ENCODE measurements at regions not wholly inside any gene's neighbourhood (a gene's known extent, or its start where the extent isn't known, plus 50 kb on each side); places are given as distances from the start of the nearest gene placed in this dataset.
A peak's percentile ranks its signal among the peaks of the same experiment; 100 is the strongest.

- Histone ChIP-seq H3K9me3 (ENCODE audit: low read depth) (no peaks in the 10 kb centered on the region), H2AFZ (no peak overlapping the region), H3K79me2 (ENCODE audit: insufficient read depth) (no peaks in the 10 kb centered on the region), H3F3A (ENCODE audit: insufficient read depth) (no peaks in the 10 kb centered on the region), H3K9me2 (ENCODE audit: insufficient read depth) (no peaks in the 10 kb centered on the region), H3K36me3 (ENCODE audit: low read depth) (no peaks in the 10 kb centered on the region), H3K4me1 (ENCODE audit: insufficient read depth) (no peaks in the 10 kb centered on the region), H3K27me3 (replicated peaks; ENCODE audit: insufficient read depth) (0 out of 2 replicates have a peak, but pooled peaks cover 10% of the 10 kb centered on the region), H3K27ac (no peak overlapping the region), H4K20me1 (ENCODE audit: insufficient read depth) (no peaks in the 10 kb centered on the region), H3K4me3 (no peak overlapping the region), H3K4me2 (ENCODE audit: unreplicated experiment) (no peak overlapping the region), H3K9ac (no peak overlapping the region)
- WGBS, 2 experiments (ENCODE audit: low coverage in 1 of 2, low lambda C conversion rate in 2 of 2, missing lambda C conversion rate in 2 of 2): 92 to 94% methylated on average over 1 of the region's 1 CpG
- DNase-seq: no peak
- in situ Hi-C loops (cut with MboI): no loop called here
- TF ChIP-seq EZH2phosphoT487 (IDR thresholded peaks at IDR 0.05; ENCODE audit: insufficient read depth, low read depth) (no peak), EZH2 (IDR thresholded peaks at IDR 0.05; ENCODE audit: insufficient read depth, poor library complexity, severe bottlenecking) (no peak)
Observed at GRCh38 chr13:97843189-97843588, 110.3 kb upstream of the IPO5 start.

GRCh38 chr13:97844151-97844550 is 109.3 kb upstream of the IPO5 start:
- WGBS, 2 experiments (ENCODE audit: low coverage in 1 of 2, low lambda C conversion rate in 2 of 2, missing lambda C conversion rate in 2 of 2): 72 to 78% methylated on average over 5 of the region's 5 CpGs

GRCh38 chr13:97848886-97849285 is 104.6 kb upstream of the IPO5 start:
- Histone ChIP-seq H4K20me1 (ENCODE audit: insufficient read depth) (no peaks in the 10 kb centered on the region), H3K4me2 (ENCODE audit: unreplicated experiment) (no peak overlapping the region), H3K4me1 (ENCODE audit: insufficient read depth) (peaks cover 9% of the 10 kb centered on the region), H3K4me3 (no peak overlapping the region), H3K79me2 (ENCODE audit: insufficient read depth) (no peaks in the 10 kb centered on the region), H2AFZ (no peak overlapping the region), H3K27me3 (replicated peaks; ENCODE audit: insufficient read depth) (no peaks in the 10 kb centered on the region), H3K9ac (no peak overlapping the region), H3K9me3 (ENCODE audit: low read depth) (no peaks in the 10 kb centered on the region), H3F3A (ENCODE audit: insufficient read depth) (peaks cover 10% of the 10 kb centered on the region), H3K27ac (no peak overlapping the region), H3K36me3 (ENCODE audit: low read depth) (no peaks in the 10 kb centered on the region), H3K9me2 (ENCODE audit: insufficient read depth) (no peaks in the 10 kb centered on the region)
- DNase-seq: no peak
- no peak for TF ChIP-seq EZH2phosphoT487 (IDR thresholded peaks at IDR 0.05; ENCODE audit: insufficient read depth, low read depth)
- WGBS, 2 experiments (ENCODE audit: low coverage in 1 of 2, low lambda C conversion rate in 2 of 2, missing lambda C conversion rate in 2 of 2): 59 to 60% methylated on average over 3 of the region's 3 CpGs
- in situ Hi-C loops (cut with MboI): no loop called here

More at GRCh38 chr13:97844151-97844550, 109.3 kb upstream of the IPO5 start:
- Histone ChIP-seq H3K27ac (no peak overlapping the region), H3K36me3 (ENCODE audit: low read depth) (no peaks in the 10 kb centered on the region), H3K4me3 (no peak overlapping the region), H3F3A (ENCODE audit: insufficient read depth) (no peaks in the 10 kb centered on the region), H3K79me2 (ENCODE audit: insufficient read depth) (no peaks in the 10 kb centered on the region), H3K9me2 (ENCODE audit: insufficient read depth) (no peaks in the 10 kb centered on the region), H4K20me1 (ENCODE audit: insufficient read depth) (no peaks in the 10 kb centered on the region), H3K9me3 (ENCODE audit: low read depth) (no peaks in the 10 kb centered on the region), H3K27me3 (replicated peaks; ENCODE audit: insufficient read depth) (0 out of 2 replicates have a peak, but pooled peaks cover 10% of the 10 kb centered on the region), H3K4me2 (ENCODE audit: unreplicated experiment) (no peak overlapping the region), H2AFZ (no peak overlapping the region), H3K4me1 (ENCODE audit: insufficient read depth) (no peaks in the 10 kb centered on the region), H3K9ac (no peak overlapping the region)
- no peak for DNase-seq
- TF ChIP-seq EZH2phosphoT487 (IDR thresholded peaks at IDR 0.05; ENCODE audit: insufficient read depth, low read depth) (no peak), EZH2 (IDR thresholded peaks at IDR 0.05; ENCODE audit: insufficient read depth, poor library complexity, severe bottlenecking) (no peak)
- in situ Hi-C loops (cut with MboI): no loop called here

GRCh38 chr13:97849305-97849704 is 104.2 kb upstream of the IPO5 start:
- no peak overlapping the region for H3K9ac ChIP-seq
- WGBS, 2 experiments (ENCODE audit: low coverage in 1 of 2, low lambda C conversion rate in 2 of 2, missing lambda C conversion rate in 2 of 2): 60 to 61% methylated on average over 4 of the region's 4 CpGs
- no peaks in the 10 kb centered on the region for H3K79me2 ChIP-seq (ENCODE audit: insufficient read depth)
- H3K4me1 ChIP-seq (ENCODE audit: insufficient read depth): peaks cover 11% of the 10 kb centered on the region
- H3F3A ChIP-seq (ENCODE audit: insufficient read depth): peaks cover 14% of the 10 kb centered on the region
- H3K27ac ChIP-seq: no peak overlapping the region
- H3K27me3 ChIP-seq (replicated peaks; ENCODE audit: insufficient read depth): no peaks in the 10 kb centered on the region
- no peaks in the 10 kb centered on the region for H4K20me1 ChIP-seq (ENCODE audit: insufficient read depth)
- no peaks in the 10 kb centered on the region for H3K9me3 ChIP-seq (ENCODE audit: low read depth)
- H3K4me2 ChIP-seq (ENCODE audit: unreplicated experiment): no peak overlapping the region
- no peak overlapping the region for H3K4me3 ChIP-seq
- in situ Hi-C loops (cut with MboI): no loop called here
- H3K9me2 ChIP-seq (ENCODE audit: insufficient read depth): no peaks in the 10 kb centered on the region
- TF ChIP-seq EZH2 (IDR thresholded peaks at IDR 0.05; ENCODE audit: insufficient read depth, poor library complexity, severe bottlenecking) (no peak), EZH2phosphoT487 (IDR thresholded peaks at IDR 0.05; ENCODE audit: insufficient read depth, low read depth) (no peak)
- H2AFZ ChIP-seq: no peak overlapping the region
- peak; percentile 41 for DNase-seq
- H3K36me3 ChIP-seq (ENCODE audit: low read depth): no peaks in the 10 kb centered on the region

GRCh38 chr13:97851269-97851668 is 102.2 kb upstream of the IPO5 start:
- H3K9me3 ChIP-seq (ENCODE audit: low read depth): no peaks in the 10 kb centered on the region
- H3K4me3 ChIP-seq: no peak overlapping the region
- H3F3A ChIP-seq (ENCODE audit: insufficient read depth): peaks cover 16% of the 10 kb centered on the region
- H3K27me3 ChIP-seq (replicated peaks; ENCODE audit: insufficient read depth): no peaks in the 10 kb centered on the region
- in situ Hi-C loops (cut with MboI): loop anchor here (10.0 to 25.0 kb wide), 2 partner anchors 134 to 811 kb away; no protein-coding TSS in a partner anchor
- no peak overlapping the region for H3K9ac ChIP-seq
- no peak for DNase-seq
- no peak overlapping the region for H3K4me2 ChIP-seq (ENCODE audit: unreplicated experiment)
- H2AFZ ChIP-seq: no peak overlapping the region
- no peaks in the 10 kb centered on the region for H3K9me2 ChIP-seq (ENCODE audit: insufficient read depth)
- TF ChIP-seq EZH2 (IDR thresholded peaks at IDR 0.05; ENCODE audit: insufficient read depth, poor library complexity, severe bottlenecking): no peak
- no peak for TF ChIP-seq EZH2phosphoT487 (IDR thresholded peaks at IDR 0.05; ENCODE audit: insufficient read depth, low read depth)
- 68 to 73% methylated on average over 4 of the region's 4 CpGs for WGBS, 2 experiments (ENCODE audit: low coverage in 1 of 2, low lambda C conversion rate in 2 of 2, missing lambda C conversion rate in 2 of 2)
- H3K36me3 ChIP-seq (ENCODE audit: low read depth): no peaks in the 10 kb centered on the region
- H3K27ac ChIP-seq: no peak overlapping the region
- H4K20me1 ChIP-seq (ENCODE audit: insufficient read depth): no peaks in the 10 kb centered on the region
- no peaks in the 10 kb centered on the region for H3K79me2 ChIP-seq (ENCODE audit: insufficient read depth)
- H3K4me1 ChIP-seq (ENCODE audit: insufficient read depth): peaks cover 15% of the 10 kb centered on the region
